GM12878 (cell line): ENCODE measurements at regions not wholly inside any gene's neighbourhood (a gene's known extent, or its start where the extent isn't known, plus 50 kb on each side); places are given as distances from the start of the nearest gene placed in this dataset.

Source experiments
- ATAC-seq: fragments of 200-7000 bp; cut with Tn5 transposase; 3 replicates; pipeline ENCODE4 v1.9.1; 2020; ENCODE audit warnings: mild to moderate bottlenecking, moderate library complexity
- BruUV-seq: library from RNA; stranded (reverse); fragments of 400-500 nt; replicated peaks from 2 replicates; lab custom pipeline; 2021; lab: Mats Ljungman, UMichigan
- CTCF ChIA-PET: fragments of 300-600 bp; sonication (Branson Sonifier 250); formaldehyde crosslinking; extraction: SDS; loops from one replicate; lab custom pipeline; 2021; ENCODE audit warnings: inconsistent platforms; lab: Yijun Ruan, JAX
- POLR2A ChIA-PET: fragments of 350-600 bp; formaldehyde crosslinking; extraction: SDS; loops from one replicate; lab custom pipeline; 2021; ENCODE audit warnings: inconsistent platforms; lab: Charles Lee
- RAD21 ChIA-PET: fragments of 300-600 bp; sonication (Branson Sonifier 250); formaldehyde crosslinking; loops from one replicate; lab custom pipeline; 2023; ENCODE audit warnings: antibody characterized with exemption; ENCODE audit not compliant: unreplicated experiment; lab: Charles Lee
- SMC1A ChIA-PET: fragments of 300-600 bp; sonication (Branson Sonifier 250); formaldehyde crosslinking; loops from one replicate; lab custom pipeline; 2023; ENCODE audit not compliant: unreplicated experiment, uncharacterized antibody; lab: Charles Lee
- DNase-seq: peaks from one replicate; pipeline ENCODE4 v3.0.0-alpha.2; 2011; ENCODE audit warnings: low read depth, low spot score
- FAIRE-seq: peaks from 3 replicates; lab custom pipeline; 2011; peaks lifted over from hg19 to GRCh38; lab: Jason Lieb, UNC
- H2AFZ ChIP-seq: 2 replicates; pipeline ENCODE4 v1.6.0; 2011; ENCODE audit warnings: low read depth, low read length, control low read depth; ENCODE audit not compliant: control insufficient read depth
- H3K27ac ChIP-seq: 2 replicates; pipeline ENCODE4 v1.5.1; 2011; ENCODE audit warnings: control low read depth; ENCODE audit not compliant: control insufficient read depth, insufficient read depth
- H3K27me3 ChIP-seq, 2 experiments: replicated peaks in 1 of 2; 2 replicates each; pipeline versions ENCODE4 v1.6.0 to v1.6.1; 2011; ENCODE audit warnings: low read length in 1 of 2; ENCODE audit not compliant: control insufficient read depth in 2 of 2, insufficient read depth in 2 of 2
- H3K36me3 ChIP-seq, 2 experiments: 2 replicates each; pipeline ENCODE4 v1.5.1; 2011; ENCODE audit warnings: low read length in 1 of 2; ENCODE audit not compliant: control insufficient read depth in 2 of 2, insufficient read depth in 2 of 2
- H3K4me1 ChIP-seq: 2 replicates; pipeline ENCODE4 v1.6.1; 2011; ENCODE audit warnings: mild to moderate bottlenecking, low read length, moderate library complexity, mixed read lengths; ENCODE audit not compliant: control insufficient read depth, insufficient read depth
- H3K4me2 ChIP-seq: 2 replicates; pipeline ENCODE4 v1.6.0; 2011; ENCODE audit warnings: control low read depth; ENCODE audit not compliant: control insufficient read depth, insufficient read depth
- H3K4me3 ChIP-seq: fragments of 200-600 bp; sonication (generic); 2 replicates; pipeline ENCODE4 v1.5.1; 2016
- H3K79me2 ChIP-seq: 2 replicates; pipeline ENCODE4 v1.6.0; 2011; ENCODE audit warnings: low read length; ENCODE audit not compliant: control insufficient read depth, insufficient read depth
- H3K9ac ChIP-seq: 2 replicates; pipeline ENCODE4 v1.8.0; 2011; ENCODE audit warnings: low read length, control low read depth, mixed read lengths; ENCODE audit not compliant: control insufficient read depth, insufficient read depth
- H3K9me3 ChIP-seq: replicated peaks from 3 replicates; pipeline ENCODE4 v1.5.1; 2011; ENCODE audit warnings: mild to moderate bottlenecking, low read length; ENCODE audit not compliant: control insufficient read depth, insufficient read depth
- H4K20me1 ChIP-seq: 2 replicates; pipeline ENCODE4 v1.6.0; 2011; ENCODE audit not compliant: control insufficient read depth, insufficient read depth
- BHLHE40 ChIP-seq, 2 experiments: fragments of 450-650 bp in 1 of 2; IDR thresholded peaks; 2 replicates each; pipeline ENCODE4 v1.6.1; 2011 to 2017; ENCODE audit warnings: low read depth in 2 of 2, borderline replicate concordance in 1 of 2, improper control_type of control experiment in 1 of 2, low read length in 1 of 2, mild to moderate bottlenecking in 1 of 2
- CREB1 ChIP-seq: IDR thresholded peaks from 2 replicates; pipeline ENCODE4 v1.6.1; 2012; ENCODE audit warnings: low read depth, mild to moderate bottlenecking, inconsistent platforms
- CTCF ChIP-seq, 3 experiments: IDR thresholded peaks in 2 of 3; conservative IDR thresholded peaks in 1 of 3; 2 replicates each; pipeline ENCODE4 v1.5.1; 2011; ENCODE audit warnings: low read depth in 3 of 3, low read length in 3 of 3, mild to moderate bottlenecking in 3 of 3, control low read depth in 2 of 3, moderate library complexity in 2 of 3, inconsistent platforms in 1 of 3, mixed read lengths in 1 of 3; ENCODE audit not compliant: control insufficient read depth in 2 of 3, insufficient read depth in 1 of 3; ENCODE audit errors: extremely low read depth in 1 of 3
- HDAC2 ChIP-seq: fragments of 200-600 bp; sonication (generic); IDR thresholded peaks from 2 replicates; pipeline ENCODE4 v1.6.1; 2017
- NBN ChIP-seq: fragments of 450-650 bp; IDR thresholded peaks from 2 replicates; pipeline ENCODE4 v1.6.1; 2016
- POLR2A ChIP-seq: IDR thresholded peaks from 2 replicates; pipeline ENCODE4 v1.6.1; 2011; ENCODE audit warnings: low read depth, mild to moderate bottlenecking, low read length
- RELA ChIP-seq: fragments of 450-650 bp; IDR thresholded peaks from 2 replicates; pipeline ENCODE4 v1.8.0; 2014; ENCODE audit warnings: borderline replicate concordance; ENCODE audit not compliant: partially characterized antibody
- RFX5 ChIP-seq: IDR thresholded peaks from 2 replicates; pipeline ENCODE4 v1.6.1; 2011; ENCODE audit warnings: low read depth, low read length, improper control_type of control experiment
- TCF7 ChIP-seq: IDR thresholded peaks from 2 replicates; pipeline ENCODE4 v1.6.1; 2014; ENCODE audit warnings: antibody characterized with exemption, borderline replicate concordance
- USF2 ChIP-seq: IDR thresholded peaks from 2 replicates; pipeline ENCODE4 v1.6.1; 2011; ENCODE audit warnings: low read depth, low read length, improper control_type of control experiment, borderline replicate concordance
- YY1 ChIP-seq: IDR thresholded peaks from 2 replicates; pipeline ENCODE4 v1.6.1; 2011; ENCODE audit warnings: low read depth, mild to moderate bottlenecking, low read length
- ZBED1 ChIP-seq: IDR thresholded peaks from 2 replicates; pipeline ENCODE4 v1.6.1; 2016; ENCODE audit warnings: borderline replicate concordance
- ZSCAN29 ChIP-seq: fragments of 450-650 bp; IDR thresholded peaks from 2 replicates; pipeline ENCODE4 v1.6.1; 2017; ENCODE audit warnings: mild to moderate bottlenecking, moderate library complexity
- WGBS: methylation state at CpG from one replicate; pipeline ENCODE4 v1.1.6; 2016; ENCODE audit warnings: low lambda C conversion rate; ENCODE audit not compliant: insufficient replicate concordance, insufficient coverage; ENCODE audit errors: missing lambda C conversion rate; 5-methylcytosine and 5-hydroxymethylcytosine counted together
- in situ Hi-C: fragments of 300-500 bp; cut with MboI; formaldehyde crosslinking; loops from 9 replicates; pipeline ENCODE4 v1.14.3; 2018; ENCODE audit warnings: mixed read lengths
- intact Hi-C: fragments of 100-400 bp; cut with micrococcal nuclease; formaldehyde crosslinking; loops from one replicate; pipeline ENCODE4 v1.14.2; 2022; ENCODE audit not compliant: unreplicated experiment

- SMC1A ChIA-PET = interaction anchor here (1.3 kb wide), 1 partner anchor 270 kb away, joined by 3 read pairs; no protein-coding TSS in a partner anchor
- Histone ChIP-seq H3K4me2 (no peak overlapping the region), H3K36me3 (no peaks in the 10 kb centered on the region), H3K27me3 (no peaks in the 10 kb centered on the region), H3K4me3 (no peak overlapping the region), H3K9me3 (no peaks in the 10 kb centered on the region), H4K20me1 (no peaks in the 10 kb centered on the region), H3K4me1 (no peaks in the 10 kb centered on the region), H3K9ac (no peak overlapping the region), H2AFZ (no peak overlapping the region), H3K79me2 (no peaks in the 10 kb centered on the region), H3K27ac (no peak overlapping the region)
- CTCF ChIA-PET = interaction anchor here (1.5 kb wide), 1 partner anchor 25 kb away, joined by 4 read pairs; no protein-coding TSS in a partner anchor
- no peak for FAIRE-seq
- no peak for DNase-seq
- intact Hi-C loops (no loop called here), in situ Hi-C loops (no loop called here)
- no TSS peak for BruUV-seq
- ATAC-seq = no peak
- TF ChIP-seq CREB1 (no peak), HDAC2 (no peak), YY1 (no peak), RELA (no peak), CTCF (IDR thresholded peaks at IDR 0.05 in 2 of 3, conservative IDR thresholded peaks at IDR 0.05 in 1 of 3; ENCODE audit: control insufficient read depth in 2 of 3, extremely low read depth in 1 of 3, insufficient read depth in 1 of 3, low read depth in 3 of 3, low read length in 3 of 3) (no peak)
- RAD21 ChIA-PET = no interaction called here
- 41% methylated on average over 3 of the region's 3 CpGs for WGBS
- POLR2A ChIA-PET = no interaction called here
Observed at GRCh38 chrX:13218758-13219157, 101.1 kb downstream of the ATXN3L start.

GRCh38 chrX:13216139-13216538, 103.7 kb downstream of the ATXN3L start:
- in situ Hi-C loops = no loop called here
- no peaks in the 10 kb centered on the region for H3K27me3 ChIP-seq
- 69% methylated on average over 4 of the region's 4 CpGs for WGBS
- TF ChIP-seq BHLHE40 (IDR thresholded peaks at IDR 0.05; ENCODE audit: borderline replicate concordance in 1 of 2, low read depth in 2 of 2, low read length in 1 of 2) = no peak
- no peak for TF ChIP-seq POLR2A
- TF ChIP-seq USF2 = no peak
- no peak for TF ChIP-seq ZBED1
- TF ChIP-seq TCF7 = no peak
- TF ChIP-seq NBN = no peak
- TF ChIP-seq ZSCAN29 = no peak
- TF ChIP-seq RFX5 = no peak

More at GRCh38 chrX:13216139-13216538, 103.7 kb downstream of the ATXN3L start:
- no peak overlapping the region for H3K9ac ChIP-seq
- ATAC-seq (no peak), DNase-seq (no peak), FAIRE-seq (no peak)
- RAD21 ChIA-PET = no interaction called here
- H3K27ac ChIP-seq = no peak overlapping the region
- no peaks in the 10 kb centered on the region for H4K20me1 ChIP-seq
- SMC1A ChIA-PET = interaction anchor here (0.8 to 1.4 kb wide), 5 partner anchors 8 to 116 kb away, joined by 3 to 5 read pairs (median 3); no protein-coding TSS in a partner anchor
- no peak overlapping the region for H3K4me3 ChIP-seq
- CTCF ChIA-PET = interaction anchor here (0.8 to 1.2 kb wide), 2 partner anchors 10 to 39 kb away, joined by 3 to 4 read pairs; no protein-coding TSS in a partner anchor
- no peaks in the 10 kb centered on the region for H3K4me1 ChIP-seq
- no TSS peak for BruUV-seq
- no peaks in the 10 kb centered on the region for H3K36me3 ChIP-seq
- 0 out of 2 replicates have a peak overlapping the region, but pooled peaks have one; percentile 15 for H2AFZ ChIP-seq
- intact Hi-C loops = no loop called here
- H3K79me2 ChIP-seq = no peaks in the 10 kb centered on the region
- no peak overlapping the region for H3K4me2 ChIP-seq
- POLR2A ChIA-PET = interaction anchor here (1.0 kb wide), 1 partner anchor 95 kb away, joined by 3 read pairs; no protein-coding TSS in a partner anchor
- H3K9me3 ChIP-seq = no peaks in the 10 kb centered on the region
